ENCODE measurements at regions not wholly inside any gene's neighbourhood (a gene's known extent, or its start where the extent isn't known, plus 50 kb on each side); places are given as distances from the start of the nearest gene placed in this dataset.

DNA sequence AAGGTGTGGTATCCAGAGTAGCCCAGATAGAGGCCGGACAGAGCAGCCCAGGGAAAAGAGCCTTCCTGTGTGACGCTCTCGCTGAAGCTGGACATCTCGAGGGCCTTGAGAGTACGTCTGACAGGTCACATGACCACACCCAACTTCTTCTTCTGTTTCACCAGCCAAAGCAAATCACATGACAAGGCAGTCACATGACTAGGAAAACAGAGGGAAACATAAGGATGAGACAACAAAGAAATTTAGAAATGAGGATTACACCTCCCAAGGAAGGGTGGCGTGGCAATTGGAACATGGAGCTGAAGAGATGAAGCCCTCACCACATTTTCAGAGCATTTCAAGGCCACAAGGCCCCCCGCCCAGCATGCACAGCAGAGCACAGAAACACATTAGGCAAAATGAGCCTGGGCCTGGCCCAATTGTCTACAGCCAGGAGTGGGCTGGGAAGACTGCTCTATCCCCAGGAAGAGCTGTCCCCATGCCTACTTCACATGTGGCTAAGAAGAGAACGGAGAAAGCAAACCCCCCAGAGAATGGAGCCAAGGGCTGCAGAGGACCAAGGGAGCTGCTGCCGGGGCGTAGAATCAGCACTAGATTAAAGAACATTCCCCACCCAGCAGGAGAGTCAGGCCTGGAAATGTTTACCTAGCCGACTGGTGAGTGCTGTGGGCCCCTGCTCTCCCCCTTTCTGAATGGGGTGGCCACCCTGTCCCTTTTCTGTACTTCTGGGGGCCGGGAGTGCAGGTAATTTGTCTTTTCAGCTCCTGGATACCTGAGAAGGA, 305.1 kb downstream of the NPHP4 start:
- POLR2A ChIA-PET: no interaction called here
- no peaks in the 10 kb centered on the region for H3K36me3 Mint-ChIP-seq (ENCODE audit: insufficient read depth, unreplicated experiment)
- CTCF ChIA-PET: no interaction called here
- peaks cover 9% of the 10 kb centered on the region for H3K4me1 ChIP-seq
- H3K27me3 Mint-ChIP-seq (ENCODE audit: insufficient read depth, unreplicated experiment): no peaks in the 10 kb centered on the region
- no peak overlapping the region for H3K4me3 Mint-ChIP-seq (ENCODE audit: unreplicated experiment)
- H3K36me3 ChIP-seq (ENCODE audit: control insufficient read depth, insufficient read depth, low read length): no peaks in the 10 kb centered on the region
- intact Hi-C loops (cut with micrococcal nuclease; ENCODE audit: unreplicated experiment): no loop called here
- no peaks in the 10 kb centered on the region for H3K9me3 ChIP-seq
- no TSS peak for BruUV-seq (replicated peaks)
- DNase-seq: peak in 1 of 2 experiments; percentile 14
- H3K4me3 ChIP-seq (ENCODE audit: low read depth, low read length): no peak overlapping the region
- H3K4me1 Mint-ChIP-seq (ENCODE audit: low read depth, unreplicated experiment): peaks cover 20% of the 10 kb centered on the region
- no peaks in the 10 kb centered on the region for H3K9me3 Mint-ChIP-seq (ENCODE audit: unreplicated experiment)
- TF ChIP-seq, protein P1, sequence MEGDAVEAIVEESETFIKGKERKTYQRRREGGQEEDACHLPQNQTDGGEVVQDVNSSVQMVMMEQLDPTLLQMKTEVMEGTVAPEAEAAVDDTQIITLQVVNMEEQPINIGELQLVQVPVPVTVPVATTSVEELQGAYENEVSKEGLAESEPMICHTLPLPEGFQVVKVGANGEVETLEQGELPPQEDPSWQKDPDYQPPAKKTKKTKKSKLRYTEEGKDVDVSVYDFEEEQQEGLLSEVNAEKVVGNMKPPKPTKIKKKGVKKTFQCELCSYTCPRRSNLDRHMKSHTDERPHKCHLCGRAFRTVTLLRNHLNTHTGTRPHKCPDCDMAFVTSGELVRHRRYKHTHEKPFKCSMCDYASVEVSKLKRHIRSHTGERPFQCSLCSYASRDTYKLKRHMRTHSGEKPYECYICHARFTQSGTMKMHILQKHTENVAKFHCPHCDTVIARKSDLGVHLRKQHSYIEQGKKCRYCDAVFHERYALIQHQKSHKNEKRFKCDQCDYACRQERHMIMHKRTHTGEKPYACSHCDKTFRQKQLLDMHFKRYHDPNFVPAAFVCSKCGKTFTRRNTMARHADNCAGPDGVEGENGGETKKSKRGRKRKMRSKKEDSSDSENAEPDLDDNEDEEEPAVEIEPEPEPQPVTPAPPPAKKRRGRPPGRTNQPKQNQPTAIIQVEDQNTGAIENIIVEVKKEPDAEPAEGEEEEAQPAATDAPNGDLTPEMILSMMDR (IDR thresholded peaks at IDR 0.05; ENCODE audit: insufficient read depth in 1 of 2, low read depth in 1 of 2, low read length in 1 of 2, severe bottlenecking in 1 of 2, unreplicated experiment in 1 of 2): no peak
- H3K27ac Mint-ChIP-seq (ENCODE audit: unreplicated experiment): peak overlapping the region; percentile 17
- H3K27me3 ChIP-seq (replicated peaks; ENCODE audit: control insufficient read depth, insufficient read depth, low read length): no peaks in the 10 kb centered on the region

GRCh38 chr1:5686195-5686594, 306.0 kb downstream of the NPHP4 start:
- TF ChIP-seq, protein P1 (IDR thresholded peaks at IDR 0.05; ENCODE audit: insufficient read depth in 1 of 2, low read depth in 1 of 2, low read length in 1 of 2, severe bottlenecking in 1 of 2, unreplicated experiment in 1 of 2): no peak
- Mint-ChIP-seq H3K27me3 (ENCODE audit: insufficient read depth, unreplicated experiment) (no peaks in the 10 kb centered on the region), H3K27ac (ENCODE audit: unreplicated experiment) (no peak overlapping the region), H3K4me3 (ENCODE audit: unreplicated experiment) (no peak overlapping the region), H3K9me3 (ENCODE audit: unreplicated experiment) (no peaks in the 10 kb centered on the region), H3K36me3 (ENCODE audit: insufficient read depth, unreplicated experiment) (no peaks in the 10 kb centered on the region), H3K4me1 (ENCODE audit: low read depth, unreplicated experiment) (peaks cover 18% of the 10 kb centered on the region)
- CTCF ChIA-PET: no interaction called here
- intact Hi-C loops (cut with micrococcal nuclease; ENCODE audit: unreplicated experiment): no loop called here
- BruUV-seq (replicated peaks): no TSS peak
- Histone ChIP-seq H3K4me1 (peaks cover 9% of the 10 kb centered on the region), H3K4me3 (ENCODE audit: low read depth, low read length) (no peak overlapping the region), H3K9me3 (no peaks in the 10 kb centered on the region), H3K36me3 (ENCODE audit: control insufficient read depth, insufficient read depth, low read length) (no peaks in the 10 kb centered on the region), H3K27me3 (replicated peaks; ENCODE audit: control insufficient read depth, insufficient read depth, low read length) (no peaks in the 10 kb centered on the region)
- no peak for DNase-seq
- POLR2A ChIA-PET: no interaction called here

DNA sequence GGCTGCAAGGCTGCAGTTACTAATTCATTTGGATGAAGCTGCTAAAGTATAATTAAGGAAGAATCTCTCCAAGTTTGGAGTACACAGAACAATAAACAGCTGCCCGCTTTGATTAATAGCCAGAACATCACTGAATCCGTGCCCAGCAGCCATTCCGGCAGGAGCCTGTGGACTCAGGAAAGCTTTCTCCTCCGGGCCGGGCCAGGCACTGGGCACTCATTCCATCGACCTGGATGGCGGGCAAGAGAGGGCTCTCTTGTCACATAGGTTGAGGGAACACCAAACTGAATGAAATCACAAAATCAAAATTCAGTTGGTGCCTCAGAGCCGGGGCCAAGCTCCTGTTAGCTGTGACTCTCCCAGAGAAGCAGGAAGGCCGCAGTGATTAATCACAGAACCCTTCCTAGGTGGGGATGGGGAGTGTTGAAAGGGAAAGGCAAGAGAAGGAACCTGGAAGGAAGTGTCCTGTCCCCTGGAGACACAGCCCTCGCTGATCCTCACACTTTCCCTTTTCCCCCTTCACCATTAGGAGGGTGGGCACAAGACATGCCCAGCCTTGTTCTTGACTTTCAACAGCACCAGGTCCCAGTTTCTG, 306.7 kb downstream of the NPHP4 start:
- no peaks in the 10 kb centered on the region for H3K27me3 ChIP-seq (replicated peaks; ENCODE audit: control insufficient read depth, insufficient read depth, low read length)
- H3K4me3 ChIP-seq (ENCODE audit: low read depth, low read length): no peak overlapping the region
- no peaks in the 10 kb centered on the region for H3K9me3 ChIP-seq
- Mint-ChIP-seq H3K4me1 (ENCODE audit: low read depth, unreplicated experiment) (peaks cover 13% of the 10 kb centered on the region), H3K27ac (ENCODE audit: unreplicated experiment) (no peak overlapping the region), H3K9me3 (ENCODE audit: unreplicated experiment) (no peaks in the 10 kb centered on the region), H3K4me3 (ENCODE audit: unreplicated experiment) (no peak overlapping the region), H3K36me3 (ENCODE audit: insufficient read depth, unreplicated experiment) (no peaks in the 10 kb centered on the region), H3K27me3 (ENCODE audit: insufficient read depth, unreplicated experiment) (no peaks in the 10 kb centered on the region)
- no peak for DNase-seq
- ChIA-PET CTCF (no interaction called here), POLR2A (no interaction called here)
- no TSS peak for BruUV-seq (replicated peaks)
- intact Hi-C loops (cut with micrococcal nuclease; ENCODE audit: unreplicated experiment): no loop called here
- H3K36me3 ChIP-seq (ENCODE audit: control insufficient read depth, insufficient read depth, low read length): no peaks in the 10 kb centered on the region
- H3K4me1 ChIP-seq: peaks cover 9% of the 10 kb centered on the region
- TF ChIP-seq, protein P1 (IDR thresholded peaks at IDR 0.05; ENCODE audit: insufficient read depth in 1 of 2, low read depth in 1 of 2, low read length in 1 of 2, severe bottlenecking in 1 of 2, unreplicated experiment in 1 of 2): no peak

All from Caco-2 (cell line).